Activated T-helper 2 cell treated with anti-CD3 and anti-CD28 coated beads, Interferon-gamma antibody, Interleukin-2, Interleukin-4, amounts not matched to agents 10 μg/mL and 5 μg/mL and 100 μg/mL, durations not matched to agents 14 hours and 24 hours and 36 hours (primary cell): ENCODE measurements at regions not wholly inside any gene's neighbourhood (a gene's known extent, or its start where the extent isn't known, plus 50 kb on each side); places are given as distances from the start of the nearest gene placed in this dataset.

Source experiments
- DNase-seq: peaks from one replicate; pipeline ENCODE4 v3.0.0; 2021; ENCODE audit warnings: low spot score
- H3K27ac Mint-ChIP-seq: one replicate; pipeline ENCODE4 v1.8.0; 2021; ENCODE audit warnings: mixed read lengths
- H3K27me3 Mint-ChIP-seq: one replicate; pipeline ENCODE4 v1.8.0; 2021; ENCODE audit warnings: low read depth, mixed read lengths
- H3K36me3 Mint-ChIP-seq: one replicate; pipeline ENCODE4 v1.8.0; 2021; ENCODE audit warnings: low read depth, mixed read lengths
- H3K4me1 Mint-ChIP-seq: one replicate; pipeline ENCODE4 v1.8.0; 2021; ENCODE audit warnings: low read depth, mixed read lengths
- H3K4me3 Mint-ChIP-seq: one replicate; pipeline ENCODE4 v1.8.0; 2021; ENCODE audit warnings: low read depth, mild to moderate bottlenecking, moderate library complexity, mixed read lengths
- H3K9me3 Mint-ChIP-seq: one replicate; pipeline ENCODE4 v1.8.0; 2021; ENCODE audit warnings: mixed read lengths
- intact Hi-C: fragments of 100-400 bp; cut with micrococcal nuclease; formaldehyde crosslinking; loops from one replicate; pipeline ENCODE4 v1.15.1; 2023

- Mint-ChIP-seq H3K36me3 (no peaks in the 10 kb centered on the region), H3K9me3 (no peaks in the 10 kb centered on the region), H3K27me3 (peaks cover 26% of the 10 kb centered on the region), H3K4me3 (no peak overlapping the region), H3K4me1 (no peaks in the 10 kb centered on the region), H3K27ac (no peak overlapping the region)
- intact Hi-C loops: no loop called here
- DNase-seq: no peak
Observed at GRCh38 chr3:170731281-170731680, 138.7 kb downstream of the RPL22L1 start.

GRCh38 chr3:170730071-170730812 is 139.8 kb downstream of the RPL22L1 start:
- peaks cover 24% of the 10 kb centered on the region for H3K27me3 Mint-ChIP-seq
- intact Hi-C loops: no loop called here
- no peak overlapping the region for H3K4me3 Mint-ChIP-seq
- H3K36me3 Mint-ChIP-seq: no peaks in the 10 kb centered on the region
- H3K27ac Mint-ChIP-seq: no peak overlapping the region
- no peaks in the 10 kb centered on the region for H3K4me1 Mint-ChIP-seq
- no peaks in the 10 kb centered on the region for H3K9me3 Mint-ChIP-seq
- DNase-seq: no peak

GRCh38 chr3:170728181-170728580 is 141.8 kb downstream of the RPL22L1 start:
- H3K4me1 Mint-ChIP-seq: no peaks in the 10 kb centered on the region
- H3K27me3 Mint-ChIP-seq: peaks cover 22% of the 10 kb centered on the region
- intact Hi-C loops: no loop called here
- H3K9me3 Mint-ChIP-seq: no peaks in the 10 kb centered on the region
- no peaks in the 10 kb centered on the region for H3K36me3 Mint-ChIP-seq
- no peak for DNase-seq
- H3K27ac Mint-ChIP-seq: no peak overlapping the region
- H3K4me3 Mint-ChIP-seq: no peak overlapping the region

DNA sequence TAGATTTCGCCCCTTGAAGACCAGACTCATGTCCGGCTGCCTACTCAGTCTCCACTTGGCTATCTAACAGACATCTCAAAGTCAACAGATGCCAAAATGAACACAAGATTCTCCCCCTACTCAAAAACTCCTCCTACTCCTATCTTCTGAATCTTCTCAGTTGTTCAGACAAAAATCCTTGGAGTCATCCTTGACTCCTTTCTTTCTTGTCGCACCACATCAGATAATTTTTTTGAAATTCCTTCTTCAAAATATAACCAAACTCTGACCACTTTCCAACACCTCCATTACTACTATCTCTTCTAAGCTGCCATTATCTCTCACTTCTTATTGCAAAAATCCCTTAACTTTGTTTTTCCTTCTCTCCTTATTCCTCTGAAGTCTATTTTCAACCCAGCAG is 141.9 kb upstream of the SLC7A14 start:
- peaks cover 22% of the 10 kb centered on the region for H3K27me3 Mint-ChIP-seq
- no peaks in the 10 kb centered on the region for H3K4me1 Mint-ChIP-seq
- H3K9me3 Mint-ChIP-seq: no peaks in the 10 kb centered on the region
- DNase-seq: no peak
- no peaks in the 10 kb centered on the region for H3K36me3 Mint-ChIP-seq
- intact Hi-C loops: no loop called here
- no peak overlapping the region for H3K27ac Mint-ChIP-seq
- no peak overlapping the region for H3K4me3 Mint-ChIP-seq

DNA sequence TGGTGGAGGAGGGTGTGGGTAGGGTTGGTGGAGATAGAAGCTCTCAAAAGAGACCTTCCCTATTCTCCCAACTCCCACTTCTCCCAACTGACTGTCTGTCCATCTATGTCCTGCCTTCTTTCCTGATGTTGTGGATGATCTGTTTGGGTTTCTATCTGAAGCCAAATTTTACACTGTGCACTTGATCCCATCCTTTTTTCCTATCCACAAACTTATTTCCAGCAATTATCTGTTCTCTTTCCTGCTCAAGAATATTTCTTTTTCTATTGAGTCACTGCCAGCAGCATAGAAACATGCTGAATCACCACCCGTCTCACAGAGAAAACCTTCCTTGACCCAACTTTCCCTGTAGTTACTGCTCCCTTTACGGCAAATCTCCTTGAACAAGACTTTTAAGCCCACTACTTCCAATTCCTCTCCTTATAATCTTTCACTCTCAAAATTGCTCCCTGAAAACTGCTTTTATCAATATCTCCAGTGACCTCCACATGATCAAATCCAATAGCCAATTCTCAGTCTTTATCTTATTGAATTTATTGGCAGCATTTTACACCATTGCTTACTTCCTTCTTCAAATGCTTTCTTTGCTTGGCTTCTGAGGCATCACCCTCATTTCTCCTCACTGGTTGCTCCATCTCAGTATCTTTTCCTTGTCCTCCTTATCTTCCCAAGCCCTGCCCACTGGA is 141.2 kb upstream of the SLC7A14 start:
- Mint-ChIP-seq H3K4me3 (no peak overlapping the region), H3K36me3 (no peaks in the 10 kb centered on the region), H3K27ac (no peak overlapping the region), H3K9me3 (no peaks in the 10 kb centered on the region), H3K4me1 (no peaks in the 10 kb centered on the region), H3K27me3 (peaks cover 20% of the 10 kb centered on the region)
- DNase-seq: no peak
- intact Hi-C loops: no loop called here

DNA sequence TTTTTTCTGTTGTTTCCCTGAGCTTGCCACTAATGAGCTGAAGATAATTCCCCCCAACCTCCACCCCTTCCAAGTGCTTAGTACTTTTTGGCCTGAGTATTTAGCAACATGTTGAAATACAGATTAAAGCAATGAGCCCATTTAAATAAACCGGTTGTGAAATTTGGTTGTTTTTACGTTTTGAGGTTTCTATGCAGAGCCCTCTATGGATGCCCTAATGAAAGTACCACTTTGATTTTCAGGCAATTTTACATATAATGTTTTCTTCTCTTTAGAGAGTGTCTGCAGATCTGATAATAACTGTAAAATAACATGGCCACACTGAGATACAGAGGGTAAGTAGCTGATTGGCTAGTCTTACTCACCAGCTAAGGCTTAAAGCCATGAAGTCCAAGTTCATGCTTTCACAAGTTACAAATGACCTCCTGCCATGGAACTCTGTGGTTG is 139.4 kb upstream of the SLC7A14 start:
- Mint-ChIP-seq H3K27me3 (peaks cover 23% of the 10 kb centered on the region), H3K27ac (no peak overlapping the region), H3K4me1 (no peaks in the 10 kb centered on the region), H3K36me3 (no peaks in the 10 kb centered on the region), H3K4me3 (no peak overlapping the region), H3K9me3 (no peaks in the 10 kb centered on the region)
- no peak for DNase-seq
- intact Hi-C loops: no loop called here

GRCh38 chr3:170724599-170725280 is 138.9 kb upstream of the SLC7A14 start:
- H3K27me3 Mint-ChIP-seq: peaks cover 18% of the 10 kb centered on the region
- intact Hi-C loops: no loop called here
- H3K27ac Mint-ChIP-seq: no peak overlapping the region
- no peak for DNase-seq
- no peaks in the 10 kb centered on the region for H3K9me3 Mint-ChIP-seq
- no peaks in the 10 kb centered on the region for H3K36me3 Mint-ChIP-seq
- no peaks in the 10 kb centered on the region for H3K4me1 Mint-ChIP-seq
- no peak overlapping the region for H3K4me3 Mint-ChIP-seq

DNA sequence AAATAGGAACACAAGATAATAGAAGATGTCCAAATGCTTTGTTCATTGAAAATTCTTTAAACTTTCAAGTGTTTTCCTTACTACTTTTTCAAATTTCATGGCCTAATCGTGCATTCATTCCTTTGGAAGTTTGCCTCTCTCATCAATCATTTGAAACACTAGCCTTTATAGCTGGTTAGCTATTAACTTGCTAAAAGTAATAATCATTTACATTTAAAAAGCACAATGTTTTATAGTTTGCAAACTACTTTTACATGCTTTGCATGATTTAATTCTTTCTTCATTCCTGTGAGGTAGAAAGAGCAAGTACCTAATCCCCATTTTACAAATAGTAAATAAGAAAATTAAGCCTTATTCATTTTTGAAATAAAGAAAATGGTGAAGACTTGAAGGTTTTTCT is 137.4 kb upstream of the SLC7A14 start:
- intact Hi-C loops: no loop called here
- H3K36me3 Mint-ChIP-seq: no peaks in the 10 kb centered on the region
- no peak overlapping the region for H3K27ac Mint-ChIP-seq

GRCh38 chr3:170721563-170721962 is 135.7 kb upstream of the SLC7A14 start:
- Mint-ChIP-seq H3K36me3 (no peaks in the 10 kb centered on the region), H3K4me3 (no peak overlapping the region), H3K27ac (no peak overlapping the region), H3K4me1 (no peaks in the 10 kb centered on the region), H3K27me3 (peaks cover 20% of the 10 kb centered on the region), H3K9me3 (no peaks in the 10 kb centered on the region)
- DNase-seq: no peak
- intact Hi-C loops: no loop called here

More for the DNA sequence above, 137.4 kb upstream of the SLC7A14 start:
- H3K4me3 Mint-ChIP-seq: no peak overlapping the region
- H3K4me1 Mint-ChIP-seq: no peaks in the 10 kb centered on the region
- DNase-seq: no peak
- no peaks in the 10 kb centered on the region for H3K9me3 Mint-ChIP-seq
- H3K27me3 Mint-ChIP-seq: peaks cover 18% of the 10 kb centered on the region

DNA sequence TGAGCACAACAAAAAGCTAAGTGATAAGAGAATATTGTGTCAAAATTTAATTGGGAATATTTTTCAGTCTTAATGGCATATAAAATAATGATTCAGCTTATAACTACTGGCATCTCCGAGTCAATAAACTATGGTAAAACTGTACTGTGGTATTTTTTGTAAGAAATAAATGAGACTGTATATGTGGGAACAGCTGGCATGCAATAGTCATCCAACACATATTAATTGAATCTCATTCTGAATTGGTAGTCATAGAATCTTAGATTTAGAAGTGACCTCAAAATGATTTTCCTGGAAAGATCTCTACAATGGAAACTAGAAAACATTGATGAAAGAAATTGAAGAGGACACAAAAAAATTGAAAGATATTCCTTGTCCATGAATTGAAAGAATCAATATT is 133.4 kb upstream of the SLC7A14 start:
- H3K36me3 Mint-ChIP-seq: no peaks in the 10 kb centered on the region
- no peaks in the 10 kb centered on the region for H3K9me3 Mint-ChIP-seq
- no peak overlapping the region for H3K4me3 Mint-ChIP-seq
- intact Hi-C loops: no loop called here
- H3K27ac Mint-ChIP-seq: no peak overlapping the region
- peaks cover 28% of the 10 kb centered on the region for H3K27me3 Mint-ChIP-seq
- H3K4me1 Mint-ChIP-seq: no peaks in the 10 kb centered on the region
- DNase-seq: no peak

DNA sequence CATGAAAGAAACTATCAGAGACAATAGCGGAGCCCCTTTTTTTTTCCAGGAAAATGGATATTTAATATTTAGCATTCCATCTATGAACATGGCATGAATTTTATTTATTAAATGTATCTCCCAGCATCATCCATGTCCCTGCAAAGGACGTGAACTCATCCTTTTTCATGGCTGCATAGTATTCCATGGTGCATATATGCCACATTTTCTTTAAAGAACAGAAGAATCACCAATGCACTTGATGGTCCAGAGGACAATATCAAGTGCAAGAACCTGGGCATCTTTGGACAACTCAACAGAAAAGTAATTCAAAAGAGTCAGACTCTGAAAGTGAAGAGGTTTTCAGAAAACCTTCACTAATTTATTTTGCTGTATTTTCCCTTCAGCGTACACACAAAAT is 133.0 kb upstream of the SLC7A14 start:
- peaks cover 23% of the 10 kb centered on the region for H3K27me3 Mint-ChIP-seq
- no peak overlapping the region for H3K27ac Mint-ChIP-seq
- intact Hi-C loops: no loop called here
- no peaks in the 10 kb centered on the region for H3K36me3 Mint-ChIP-seq
- no peak for DNase-seq
- H3K4me1 Mint-ChIP-seq: no peaks in the 10 kb centered on the region
- no peaks in the 10 kb centered on the region for H3K9me3 Mint-ChIP-seq
- no peak overlapping the region for H3K4me3 Mint-ChIP-seq

GRCh38 chr3:170717410-170718402 is 131.8 kb upstream of the SLC7A14 start:
- Mint-ChIP-seq H3K4me3 (no peak overlapping the region), H3K27me3 (peaks cover 20% of the 10 kb centered on the region), H3K27ac (no peak overlapping the region), H3K36me3 (no peaks in the 10 kb centered on the region), H3K4me1 (no peaks in the 10 kb centered on the region), H3K9me3 (no peaks in the 10 kb centered on the region)
- no peak for DNase-seq
- intact Hi-C loops: no loop called here
